ENCODE measurements at regions not wholly inside any gene's neighbourhood (a gene's known extent, or its start where the extent isn't known, plus 50 kb on each side); places are given as distances from the start of the nearest gene placed in this dataset.

GRCh38 chrX:116930311-116930710 lies 467.5 kb upstream of the CT83 start:
- intact Hi-C loops (cut with DNase I; ENCODE audit: low total_unique reads) = no loop called here
- WGBS, 5 donors = 21 to 38% (median 33%) methylated on average over 5 to 6 of the region's 6 CpGs
- TF ChIP-seq POLR2AphosphoS5 (IDR thresholded peaks at IDR 0.05) (no peak), CTCF (IDR thresholded peaks at IDR 0.05 in 8 of 11, conservative IDR thresholded peaks at IDR 0.05 in 3 of 11) (no peak), POLR2A (IDR thresholded peaks at IDR 0.05) (no peak)

GRCh38 chrX:116897526-116897925 lies 434.8 kb upstream of the CT83 start:
- Histone ChIP-seq H3K27me3 (replicated peaks in 1 of 7) (no peaks in the 10 kb centered on the region), H3K27ac (no peak overlapping the region), H3K36me3 (no peaks in the 10 kb centered on the region), H3K4me1 (no peaks in the 10 kb centered on the region), H3K9me3 (peaks cover 0 to 26% (median 5%) of the 10 kb centered on the region in 8 donors), H3K4me3 (no peak overlapping the region)
- no peak for TF ChIP-seq POLR2A (IDR thresholded peaks at IDR 0.05)
- TF ChIP-seq CTCF (IDR thresholded peaks at IDR 0.05 in 8 of 11, conservative IDR thresholded peaks at IDR 0.05 in 3 of 11) = no peak
- TF ChIP-seq POLR2AphosphoS5 (IDR thresholded peaks at IDR 0.05) = no peak
- intact Hi-C loops (cut with DNase I; ENCODE audit: low total_unique reads) = no loop called here
- DNase-seq = no peak

More at GRCh38 chrX:116930311-116930710, 467.5 kb upstream of the CT83 start:
- Histone ChIP-seq H3K27ac (no peak overlapping the region), H3K27me3 (replicated peaks in 1 of 7) (no peaks in the 10 kb centered on the region), H3K4me1 (no peaks in the 10 kb centered on the region), H3K9me3 (no peaks in the 10 kb centered on the region), H3K36me3 (no peaks in the 10 kb centered on the region), H3K4me3 (no peak overlapping the region)
- DNase-seq = no peak

- DNase-seq = no peak
- Histone ChIP-seq H3K36me3 (no peaks in the 10 kb centered on the region), H3K27ac (no peak overlapping the region), H3K9me3 (peaks cover 0 to 8% (median 0%) of the 10 kb centered on the region in 8 donors), H3K4me1 (no peaks in the 10 kb centered on the region), H3K27me3 (replicated peaks in 1 of 7) (no peaks in the 10 kb centered on the region), H3K4me3 (no peak overlapping the region)
- WGBS, 5 donors = 62 to 93% (median 71%) methylated on average over 1 of the region's 1 CpG
- no peak for TF ChIP-seq POLR2AphosphoS5 (IDR thresholded peaks at IDR 0.05)
- intact Hi-C loops (cut with DNase I; ENCODE audit: low total_unique reads) = no loop called here
Observed at GRCh38 chrX:116881961-116882360, 419.2 kb upstream of the CT83 start.

- TF ChIP-seq POLR2A (IDR thresholded peaks at IDR 0.05) = no peak
- no peak for TF ChIP-seq POLR2AphosphoS5 (IDR thresholded peaks at IDR 0.05)
- no peak for TF ChIP-seq CTCF (IDR thresholded peaks at IDR 0.05 in 8 of 11, conservative IDR thresholded peaks at IDR 0.05 in 3 of 11)
- DNase-seq = no peak
- no peak overlapping the region for H3K4me3 ChIP-seq
- no peaks in the 10 kb centered on the region for H3K27me3 ChIP-seq (replicated peaks in 1 of 7)
- WGBS, 5 donors = 63 to 73% (median 66%) methylated on average over 3 of the region's 3 CpGs
- H3K4me1 ChIP-seq = no peaks in the 10 kb centered on the region
- intact Hi-C loops (cut with DNase I; ENCODE audit: low total_unique reads) = no loop called here
- no peaks in the 10 kb centered on the region for H3K9me3 ChIP-seq
- no peak overlapping the region for H3K27ac ChIP-seq
- H3K36me3 ChIP-seq = no peaks in the 10 kb centered on the region
Observed at GRCh38 chrX:116873671-116874070, 410.9 kb upstream of the CT83 start.

GRCh38 chrX:116872931-116873330 lies 410.2 kb upstream of the CT83 start:
- intact Hi-C loops (cut with DNase I; ENCODE audit: low total_unique reads) = no loop called here
- no peak overlapping the region for H3K4me3 ChIP-seq
- DNase-seq = no peak
- H3K27me3 ChIP-seq (replicated peaks in 1 of 7) = no peaks in the 10 kb centered on the region
- 46 to 84% (median 70%) methylated on average over 1 of the region's 1 CpG for WGBS, 5 donors
- TF ChIP-seq POLR2AphosphoS5 (IDR thresholded peaks at IDR 0.05) = no peak
- TF ChIP-seq CTCF (IDR thresholded peaks at IDR 0.05 in 8 of 11, conservative IDR thresholded peaks at IDR 0.05 in 3 of 11) = no peak
- no peak for TF ChIP-seq POLR2A (IDR thresholded peaks at IDR 0.05)
- H3K4me1 ChIP-seq = no peaks in the 10 kb centered on the region
- no peak overlapping the region for H3K27ac ChIP-seq
- H3K36me3 ChIP-seq = no peaks in the 10 kb centered on the region
- no peaks in the 10 kb centered on the region for H3K9me3 ChIP-seq
